Left renal pelvis (tissue), 4 donors: ENCODE measurements at regions not wholly inside any gene's neighbourhood (a gene's known extent, or its start where the extent isn't known, plus 50 kb on each side); places are given as distances from the start of the nearest gene placed in this dataset.

Source experiments
- DNase-seq, 4 donors: peaks; one replicate each; pipeline ENCODE4 v3.0.0-alpha.2; 2013; ENCODE audit warnings: low read depth in 4 of 4, low spot score in 3 of 4

DNA sequence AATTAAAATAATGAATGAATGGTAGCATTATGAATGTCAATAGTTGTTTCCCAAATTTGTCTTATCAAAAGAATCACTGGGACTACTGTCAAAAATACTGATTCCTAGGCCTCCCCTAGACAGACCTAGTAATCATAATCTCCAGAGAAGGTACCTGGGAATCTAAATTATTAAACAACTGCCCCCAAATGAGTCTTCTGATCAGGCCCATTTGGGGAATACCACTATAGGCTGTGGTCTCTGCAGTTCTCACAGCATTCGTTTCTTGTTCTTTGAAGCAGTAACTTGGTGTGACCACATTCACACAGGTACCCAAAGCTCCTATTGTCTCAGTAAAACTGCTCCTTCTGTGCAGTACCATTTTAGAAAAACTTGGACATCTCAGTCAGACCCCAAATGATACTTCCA is 230.9 kb downstream of the PIK3R1 start:
- no peak for DNase-seq

DNA sequence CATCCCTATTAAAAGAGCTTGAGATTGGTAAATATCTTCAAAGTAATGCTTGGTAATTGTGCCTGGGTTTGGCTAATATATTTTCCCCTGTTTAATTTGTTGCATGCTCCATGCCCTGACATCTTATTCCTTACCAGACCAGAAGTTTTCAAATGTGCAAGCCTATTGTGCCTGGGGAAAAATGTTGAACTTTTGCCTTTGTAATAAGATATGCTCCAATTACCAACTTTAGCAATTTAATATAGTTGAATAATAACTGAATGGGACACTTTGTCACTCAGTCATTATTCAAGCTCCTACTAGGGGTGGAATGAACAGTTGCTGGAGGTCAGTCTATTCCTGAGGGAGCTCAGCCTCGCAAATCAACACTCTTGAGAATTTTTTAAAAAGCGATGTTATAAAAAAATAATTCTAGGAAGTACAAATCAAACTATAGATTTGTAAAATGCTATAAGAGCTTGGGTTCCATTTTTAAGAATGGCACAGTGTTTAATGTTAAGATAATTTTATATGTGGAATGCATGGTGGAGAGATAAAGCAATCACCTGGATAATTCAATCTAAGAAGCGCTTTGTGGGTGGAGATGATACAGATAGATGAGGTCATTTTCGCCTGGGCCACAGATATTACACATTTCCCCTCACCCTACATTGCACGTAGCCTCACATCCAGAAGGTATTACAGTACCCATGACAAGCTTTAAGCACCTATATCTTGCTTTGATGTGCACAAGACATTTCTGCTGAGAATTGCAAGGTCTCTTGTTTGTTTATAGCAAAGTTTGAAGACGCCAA is 231.8 kb downstream of the PIK3R1 start:
- DNase-seq, result no peak

DNA sequence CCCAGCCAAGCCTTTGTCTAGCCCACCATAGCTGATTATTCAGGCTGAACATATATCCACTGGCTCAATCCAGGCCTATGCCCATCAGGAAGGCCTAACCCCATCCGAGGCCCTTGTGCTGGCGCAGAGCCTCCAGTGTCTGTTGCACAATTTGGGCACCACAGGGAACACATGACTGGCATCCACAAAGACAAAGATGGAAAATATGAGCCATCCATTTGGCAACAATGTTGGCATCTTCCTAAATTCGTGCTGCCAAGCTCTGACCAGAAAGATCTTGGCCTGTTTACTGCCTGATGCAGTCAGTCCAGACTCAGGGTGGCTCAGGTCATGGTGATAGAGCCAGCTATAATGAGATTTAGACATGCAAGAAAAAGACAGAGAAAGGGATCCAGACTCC is 233.8 kb downstream of the PIK3R1 start:
- no peak for DNase-seq

DNA sequence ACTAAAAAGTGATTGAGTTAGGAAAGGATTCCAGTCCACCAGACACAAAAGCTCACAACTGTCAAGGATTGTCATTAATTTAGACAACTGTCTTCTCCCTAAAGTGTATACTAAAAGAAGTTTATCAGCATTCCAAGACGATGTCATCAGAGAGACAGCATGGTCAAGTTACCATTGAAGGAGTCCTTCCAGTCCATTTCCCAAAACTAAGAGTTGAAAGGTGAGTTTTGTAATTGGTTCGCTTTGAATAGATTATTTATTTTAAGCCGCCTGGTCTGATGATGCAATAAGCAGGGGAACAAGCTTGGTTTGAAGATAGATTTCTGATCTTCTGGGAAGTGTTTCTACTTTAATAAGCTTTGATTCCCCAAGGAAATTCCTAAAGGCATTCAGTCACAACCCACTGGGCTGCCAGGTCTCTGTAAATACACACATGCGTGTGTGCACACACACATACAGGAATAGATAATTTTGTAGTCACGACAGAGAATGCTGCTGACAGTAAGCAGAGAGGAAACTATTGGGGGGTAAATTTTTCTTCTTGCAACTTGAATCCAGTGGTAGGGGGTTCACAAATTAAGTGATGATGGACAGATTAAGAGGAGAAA is 234.8 kb downstream of the PIK3R1 start:
- no peak for DNase-seq

DNA sequence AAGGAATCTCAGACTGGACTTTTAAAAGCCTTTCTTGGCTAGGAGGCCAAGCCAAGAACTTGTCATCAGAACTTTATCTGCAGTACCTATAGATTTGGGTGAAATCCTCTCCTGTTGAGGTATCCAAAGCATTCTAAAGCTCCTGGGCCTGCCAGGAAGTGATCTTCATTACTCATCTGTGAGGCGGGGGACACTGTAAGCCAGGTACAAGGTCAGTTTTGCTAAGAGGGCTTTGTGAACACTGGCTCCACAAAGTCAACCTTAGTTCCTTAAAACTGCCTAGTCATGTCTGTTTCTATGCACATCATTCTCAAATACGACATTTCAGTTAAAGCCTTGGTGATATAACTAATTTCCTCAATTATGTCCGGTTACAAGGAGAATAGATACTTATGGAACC is 236.7 kb downstream of the PIK3R1 start:
- DNase-seq, result no peak

DNA sequence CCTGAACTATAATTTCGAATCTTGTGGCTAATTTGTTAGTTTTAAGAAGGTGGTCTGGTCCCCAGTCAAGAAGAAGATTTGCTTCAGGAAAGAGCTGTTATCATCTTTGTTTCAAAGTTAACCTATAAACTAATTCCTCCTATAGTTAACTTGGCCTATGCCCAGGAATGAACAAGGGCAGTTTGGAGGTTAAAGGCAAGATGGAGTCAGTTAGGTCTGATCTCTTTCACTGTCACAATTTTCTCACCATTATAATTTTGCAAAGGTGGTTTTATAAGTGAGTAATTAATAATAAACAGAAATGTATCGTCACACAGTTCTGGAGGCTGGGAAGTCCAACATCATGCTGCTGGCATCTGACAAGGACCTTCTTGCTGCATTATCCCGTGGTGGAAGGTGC is 238.6 kb downstream of the PIK3R1 start:
- DNase-seq, result no peak

DNA sequence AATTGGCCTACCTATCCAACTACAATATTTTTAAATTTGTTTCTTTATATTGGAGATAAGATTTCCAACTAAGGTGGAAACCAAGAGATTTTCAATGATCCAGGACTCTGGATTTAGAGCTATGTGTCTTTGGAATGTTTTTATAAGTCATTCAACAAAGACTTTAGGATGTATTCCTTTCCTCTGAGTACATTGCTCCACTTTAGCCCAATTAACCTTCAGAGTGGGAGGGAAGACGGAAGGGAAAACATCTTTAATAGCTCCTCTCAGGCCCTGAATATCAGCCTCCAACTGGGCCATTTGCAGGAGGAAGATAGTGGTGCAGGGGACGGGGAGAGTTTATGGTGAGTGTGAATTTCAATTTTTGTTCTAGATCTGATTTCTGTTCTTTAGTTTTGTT is 239.2 kb downstream of the PIK3R1 start:
- DNase-seq, result no peak

DNA sequence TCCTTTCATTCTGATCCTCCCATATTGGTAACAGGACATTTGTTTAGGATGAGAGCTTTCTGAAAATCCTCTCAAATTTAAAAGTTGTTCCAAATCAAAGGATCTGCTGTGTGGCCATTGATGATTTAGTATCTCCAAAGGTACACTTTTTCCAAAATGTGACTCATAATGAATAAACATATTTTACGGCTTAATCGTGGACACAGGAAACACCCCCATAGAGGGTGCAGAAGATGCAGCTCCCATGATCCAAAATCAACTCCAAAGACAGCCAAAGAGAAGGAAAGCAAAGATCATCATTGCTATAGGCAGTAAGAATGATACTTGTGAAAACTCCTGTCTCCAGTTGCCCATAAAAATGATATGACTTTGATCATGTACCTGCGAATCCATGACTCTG is 239.7 kb downstream of the PIK3R1 start:
- no peak for DNase-seq

DNA sequence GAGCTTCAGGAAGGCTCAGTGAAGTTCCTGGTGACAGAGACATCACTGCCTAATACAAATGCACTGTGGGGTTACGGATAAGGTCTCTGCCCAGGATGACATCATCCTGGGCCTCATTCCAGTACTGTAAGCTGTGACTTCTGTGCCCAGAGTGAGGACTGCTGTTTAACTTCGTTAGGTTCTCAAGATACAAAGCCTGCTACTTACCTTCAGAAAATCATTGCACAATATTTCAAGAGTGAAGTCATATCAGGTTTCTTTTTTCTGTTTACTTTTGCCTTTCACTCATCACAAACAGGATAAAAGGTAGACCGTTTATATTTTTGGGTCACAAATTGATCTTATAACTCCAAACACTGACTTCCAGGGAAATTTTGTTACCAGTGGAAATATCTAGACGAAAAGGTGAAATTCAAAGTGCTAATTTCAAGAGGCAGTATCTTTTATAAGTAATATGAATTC is 241.2 kb downstream of the PIK3R1 start:
- no peak for DNase-seq

DNA sequence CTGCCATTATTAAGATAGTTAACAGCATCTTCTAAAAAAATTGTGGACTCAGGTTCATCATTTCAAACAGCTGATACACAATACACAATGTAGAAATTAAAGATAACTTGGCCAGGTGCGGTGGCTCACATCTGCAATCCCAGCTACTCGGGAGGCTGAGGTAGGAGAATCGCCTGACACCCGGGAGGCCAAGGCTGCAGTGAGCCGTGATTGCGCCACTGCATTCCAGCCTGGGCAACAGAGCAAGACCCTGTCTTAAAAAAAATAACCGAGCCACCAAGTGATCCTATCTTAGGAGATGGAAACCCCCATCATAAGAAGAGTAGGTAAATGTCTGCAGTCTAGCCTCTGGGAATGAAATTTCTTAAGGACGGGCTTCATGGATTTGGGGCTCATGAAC is 241.7 kb downstream of the PIK3R1 start:
- no peak for DNase-seq

DNA sequence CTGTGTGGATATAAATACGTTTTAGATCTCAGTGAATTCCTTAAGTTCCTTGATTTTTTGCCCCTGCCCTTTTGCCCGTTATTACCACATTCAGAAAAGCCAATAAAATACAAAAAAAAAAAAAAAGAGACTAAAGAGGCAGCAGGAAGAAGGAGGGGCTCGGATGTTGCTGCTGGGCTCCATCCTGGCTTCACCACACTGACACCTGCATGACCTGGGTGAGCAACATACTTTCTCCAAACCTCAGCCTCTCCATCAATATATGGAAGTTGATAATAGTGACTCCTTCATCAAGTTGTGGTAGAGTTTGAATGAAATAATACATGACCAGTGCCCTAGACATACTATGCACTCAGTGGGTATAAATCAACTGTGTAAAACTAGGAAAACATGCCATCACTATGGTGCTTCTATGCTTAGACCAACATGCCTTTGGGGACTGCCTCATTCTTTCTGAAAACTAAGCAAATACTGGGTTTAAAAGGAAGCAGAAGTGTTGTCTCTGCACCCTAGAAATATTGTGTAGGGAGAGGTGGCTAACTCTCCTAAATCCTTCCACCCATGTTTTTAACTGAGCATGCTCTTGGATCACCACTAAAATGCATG is 243.0 kb downstream of the PIK3R1 start:
- no peak for DNase-seq

DNA sequence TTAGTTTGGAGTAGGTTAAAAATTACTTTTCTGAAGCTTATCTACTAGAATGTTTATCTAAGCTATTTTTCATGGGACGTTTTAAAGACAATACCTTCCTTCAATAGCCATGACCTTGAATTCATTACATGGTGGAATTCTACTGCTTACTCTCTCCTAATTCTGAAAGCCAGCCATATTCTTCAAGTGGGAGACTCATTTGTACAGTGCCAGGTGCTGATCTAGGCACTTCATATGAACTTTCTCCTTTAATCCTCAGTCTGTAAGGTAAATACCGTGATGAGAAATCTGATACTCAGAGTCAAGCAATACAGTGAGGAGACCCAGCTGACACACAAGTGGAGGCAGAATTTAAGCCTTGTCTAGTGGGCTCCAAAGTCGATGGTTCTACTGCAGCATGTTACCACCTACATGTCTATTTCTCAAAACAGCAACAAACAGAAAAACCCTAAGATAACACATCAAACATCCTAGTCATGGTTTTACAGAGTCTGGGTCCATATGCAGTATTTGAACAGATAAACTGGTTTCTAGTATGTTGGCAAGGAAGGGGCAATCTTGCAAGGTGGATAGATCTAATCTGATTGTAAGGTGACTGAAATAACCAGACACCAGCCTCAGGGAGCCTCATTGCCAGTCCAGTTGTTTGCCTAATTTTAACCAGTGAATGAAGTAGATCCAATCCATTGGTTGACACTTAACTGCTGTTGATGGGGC is 243.7 kb downstream of the PIK3R1 start:
- no peak for DNase-seq

DNA sequence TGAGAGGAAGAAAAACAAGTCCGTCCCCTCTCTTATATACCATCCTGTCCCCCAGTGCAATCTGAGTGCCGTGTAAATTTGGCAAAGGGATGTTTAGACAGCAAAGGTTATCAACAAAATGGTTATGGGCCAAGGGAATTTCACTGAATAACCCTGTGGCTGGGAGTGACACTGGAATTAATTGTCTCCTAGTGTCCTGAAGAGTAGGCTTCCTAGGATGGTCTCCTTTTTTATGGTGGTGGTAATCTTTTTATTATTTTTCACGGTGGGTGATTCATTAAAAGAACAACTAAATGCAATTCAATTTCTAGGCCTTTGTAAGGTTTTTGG is 244.2 kb downstream of the PIK3R1 start:
- DNase-seq, result no peak

DNA sequence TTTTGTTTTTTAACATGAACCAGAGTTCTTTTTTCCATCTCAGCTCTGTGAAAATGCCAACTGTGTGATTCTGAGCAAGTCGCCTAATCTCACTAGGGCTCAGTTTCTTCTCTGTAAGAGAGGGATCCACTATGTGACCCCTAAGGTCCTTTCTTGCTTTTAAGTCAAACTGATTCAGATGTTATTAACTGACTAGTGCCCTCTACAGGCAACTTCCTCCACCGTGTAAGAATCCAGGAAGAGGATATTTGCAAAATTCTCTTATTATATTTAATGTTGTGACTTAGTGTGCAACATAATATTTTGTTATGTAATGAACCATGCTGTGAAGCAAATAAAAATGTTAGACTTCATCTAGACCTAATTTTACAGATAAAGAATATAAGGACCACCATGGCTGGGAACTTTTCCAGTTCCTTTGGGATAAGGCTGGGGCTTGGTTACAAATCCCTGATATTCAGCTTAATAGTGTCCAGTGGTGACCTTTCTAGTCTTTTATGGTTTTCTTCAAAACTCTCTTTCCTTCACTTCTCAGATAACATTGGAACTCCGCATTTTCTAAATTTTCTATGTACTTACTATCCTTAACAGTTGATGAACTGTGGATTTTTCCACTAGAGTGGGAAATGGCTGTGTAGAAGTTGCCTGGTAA is 244.7 kb downstream of the PIK3R1 start:
- no peak for DNase-seq

DNA sequence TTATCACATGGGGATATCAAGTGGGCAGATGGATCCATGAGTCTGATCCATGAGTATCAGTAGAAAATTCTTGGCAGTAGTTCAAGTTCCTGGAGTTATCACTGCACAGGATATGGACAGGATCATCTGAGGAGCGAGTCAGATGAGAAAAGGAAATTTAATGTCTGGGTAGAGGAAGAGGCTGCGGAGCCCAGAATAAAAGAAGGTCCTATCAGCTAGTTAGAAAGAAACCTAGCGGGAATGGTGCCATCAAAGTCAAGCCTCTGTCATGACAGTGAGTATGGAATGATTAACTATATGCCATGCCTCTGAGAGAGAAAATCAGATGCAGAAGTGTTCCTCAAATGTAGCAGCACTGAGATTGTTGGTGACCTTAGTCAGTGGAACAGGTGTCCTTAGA is 248.1 kb downstream of the PIK3R1 start:
- DNase-seq, result no peak

DNA sequence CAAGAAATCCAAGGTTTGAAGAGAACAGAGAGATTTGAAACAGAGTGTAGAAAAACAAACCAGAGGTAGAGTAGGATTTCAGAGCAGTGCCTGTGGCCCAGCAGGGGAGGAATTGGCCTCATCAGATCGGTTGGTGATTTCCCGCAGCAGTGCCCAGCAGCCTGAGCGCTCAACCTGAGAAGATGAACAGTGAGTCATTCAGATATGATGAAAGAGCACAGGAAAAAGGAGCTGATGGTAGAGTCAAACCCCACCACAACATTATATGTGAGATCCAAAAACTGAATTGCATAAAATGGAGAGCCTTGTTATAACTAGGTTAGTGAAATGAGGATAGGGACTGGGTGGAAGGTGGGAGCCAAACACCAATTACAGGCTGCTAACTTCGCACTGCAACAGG is 248.9 kb downstream of the PIK3R1 start:
- DNase-seq, result no peak

DNA sequence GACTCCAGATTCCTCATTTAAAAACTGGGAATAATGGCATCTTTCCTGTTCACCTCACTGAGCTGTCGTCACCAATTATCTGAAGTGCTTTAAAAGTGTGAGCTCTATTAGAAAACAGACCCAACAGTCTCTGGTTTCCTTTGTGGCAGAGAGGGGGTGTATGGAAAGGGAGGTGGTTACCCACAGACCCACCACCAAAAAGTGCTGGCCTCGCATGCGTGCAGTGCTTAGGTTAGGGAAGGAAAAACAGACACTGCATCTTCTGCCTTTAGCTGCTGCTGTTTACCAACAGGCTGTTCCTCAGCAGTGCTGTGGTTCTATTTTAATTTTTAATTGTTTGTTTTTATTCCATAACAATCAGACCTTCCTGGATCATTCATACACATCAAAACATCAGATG is 249.6 kb downstream of the PIK3R1 start:
- DNase-seq, result no peak

DNA sequence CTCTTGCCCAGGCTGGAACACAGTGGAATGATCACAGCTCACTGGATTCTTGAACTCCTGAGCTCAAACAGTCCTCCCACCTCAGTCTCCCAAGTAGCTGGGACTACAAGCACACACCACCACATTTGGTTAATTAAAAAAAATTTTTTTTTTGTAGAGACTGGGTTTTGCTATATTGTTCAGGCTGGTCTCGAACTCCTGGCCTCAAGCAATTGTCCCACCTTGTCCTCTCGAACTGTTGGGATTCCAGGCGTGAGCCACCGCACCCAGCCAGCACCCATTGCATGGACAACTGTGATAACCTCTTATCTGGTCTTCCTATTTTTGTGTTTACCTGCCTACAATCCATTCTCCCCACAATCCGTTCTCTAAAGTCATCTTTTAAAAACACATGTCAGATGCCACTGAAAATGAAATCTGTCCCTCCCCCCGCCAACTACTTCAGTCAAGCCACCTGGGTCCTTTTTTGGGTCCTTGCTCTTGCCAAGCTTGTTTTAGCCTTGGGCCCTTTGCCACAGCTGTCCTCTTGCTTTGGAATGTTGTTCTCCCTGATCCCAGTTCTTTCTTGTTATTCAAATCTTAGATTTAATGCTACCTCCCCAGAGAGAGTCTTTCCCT is 250.5 kb downstream of the PIK3R1 start:
- no peak for DNase-seq

DNA sequence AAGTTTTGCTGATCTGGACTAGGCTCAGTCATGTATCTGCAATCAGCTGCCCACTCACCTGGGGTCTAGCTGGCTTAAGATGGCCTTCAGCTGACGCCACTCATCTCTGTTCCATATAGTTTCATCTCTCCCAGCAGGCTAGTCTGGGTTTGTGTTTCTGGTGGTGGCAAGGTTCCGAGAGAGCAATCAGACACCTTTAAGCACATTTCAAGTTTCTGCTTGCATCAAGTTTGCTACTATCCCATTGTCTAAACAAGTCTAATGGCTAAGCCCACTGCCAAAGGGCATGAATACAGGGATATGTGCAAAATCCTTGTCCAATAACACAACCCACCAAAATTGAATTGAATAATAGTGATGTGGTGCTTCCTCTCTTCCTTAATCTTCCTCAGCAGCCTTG is 251.7 kb downstream of the PIK3R1 start:
- no peak for DNase-seq

DNA sequence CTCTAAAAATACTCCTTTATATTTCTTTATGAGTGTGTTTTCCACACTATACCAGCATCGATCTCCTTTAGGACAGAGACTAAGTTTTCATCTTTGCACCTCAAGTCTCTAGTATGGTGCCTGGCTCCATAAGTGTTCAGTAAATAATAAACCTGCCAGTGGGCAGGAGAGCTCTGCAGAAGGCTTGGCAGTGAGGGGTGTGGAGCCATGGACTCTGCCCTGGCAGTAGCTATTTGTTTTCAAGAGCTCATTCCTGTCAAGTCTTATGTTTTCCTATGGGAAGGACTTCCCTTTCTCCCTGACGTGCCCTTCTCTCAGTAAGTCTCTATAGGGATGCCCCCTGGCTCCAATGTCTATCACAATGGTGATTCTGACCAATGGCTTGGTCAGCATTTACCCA is 252.2 kb downstream of the PIK3R1 start:
- DNase-seq, result no peak

DNA sequence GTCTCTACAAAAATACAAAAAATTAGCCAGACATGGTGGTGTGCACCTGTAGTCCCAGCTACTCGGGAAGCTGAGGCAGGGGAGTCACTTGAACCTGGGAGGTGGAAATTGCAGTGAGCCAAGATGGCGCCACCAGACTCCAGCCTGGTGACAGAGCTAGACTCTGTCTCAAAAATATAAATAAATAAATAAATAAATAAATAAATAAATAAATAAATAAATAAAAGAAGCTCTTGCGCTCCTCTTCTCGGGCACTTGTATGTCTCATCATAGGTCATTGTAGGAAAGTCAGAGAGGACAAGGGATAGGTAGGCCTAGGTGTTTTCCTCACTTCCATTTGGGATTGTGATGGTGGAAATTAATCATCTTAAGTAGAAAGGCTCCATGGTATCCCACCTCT is 252.8 kb downstream of the PIK3R1 start:
- no peak for DNase-seq
